ENCODE measurements at regions not wholly inside any gene's neighbourhood (a gene's known extent, or its start where the extent isn't known, plus 50 kb on each side); places are given as distances from the start of the nearest gene placed in this dataset.

DNA sequence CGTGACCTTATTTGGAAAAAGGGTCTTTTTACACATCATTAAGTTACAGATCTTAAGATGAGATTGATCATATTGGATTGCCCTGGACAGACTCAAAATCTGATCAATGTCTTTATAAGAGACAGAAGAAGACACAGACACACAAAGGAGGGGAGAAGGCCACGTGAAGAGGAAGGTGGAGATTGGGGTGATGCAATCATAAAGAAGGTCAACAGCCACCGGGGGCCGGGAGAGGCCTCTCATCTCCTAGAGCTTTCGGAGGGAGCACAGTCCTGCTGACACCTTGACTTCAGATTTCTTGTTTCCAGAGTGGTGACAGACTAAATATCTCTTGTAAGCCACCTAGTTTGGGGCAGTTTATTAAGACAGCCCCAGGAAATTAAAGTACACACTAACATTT, 204.6 kb upstream of the CSF3R start:
- no peak overlapping the region for H3K27ac ChIP-seq
- no peak overlapping the region for H3K4me3 ChIP-seq
- no peaks in the 10 kb centered on the region for H3K9me3 ChIP-seq
- DNase-seq (no peak), ATAC-seq (no peak)
- no peaks in the 10 kb centered on the region for H3K36me3 ChIP-seq
- intact Hi-C loops (cut with DNase I; ENCODE audit: low total_unique reads) (no loop called here), in situ Hi-C loops (cut with MboI; ENCODE audit: low sequenced_read_pairs in 4 of 4) (no loop called here)
- H3K27me3 ChIP-seq = peaks cover 0 to 25% (median 20%) of the 10 kb centered on the region in 3 donors
- H3K4me1 ChIP-seq = no peaks in the 10 kb centered on the region
- TF ChIP-seq, protein P1, sequence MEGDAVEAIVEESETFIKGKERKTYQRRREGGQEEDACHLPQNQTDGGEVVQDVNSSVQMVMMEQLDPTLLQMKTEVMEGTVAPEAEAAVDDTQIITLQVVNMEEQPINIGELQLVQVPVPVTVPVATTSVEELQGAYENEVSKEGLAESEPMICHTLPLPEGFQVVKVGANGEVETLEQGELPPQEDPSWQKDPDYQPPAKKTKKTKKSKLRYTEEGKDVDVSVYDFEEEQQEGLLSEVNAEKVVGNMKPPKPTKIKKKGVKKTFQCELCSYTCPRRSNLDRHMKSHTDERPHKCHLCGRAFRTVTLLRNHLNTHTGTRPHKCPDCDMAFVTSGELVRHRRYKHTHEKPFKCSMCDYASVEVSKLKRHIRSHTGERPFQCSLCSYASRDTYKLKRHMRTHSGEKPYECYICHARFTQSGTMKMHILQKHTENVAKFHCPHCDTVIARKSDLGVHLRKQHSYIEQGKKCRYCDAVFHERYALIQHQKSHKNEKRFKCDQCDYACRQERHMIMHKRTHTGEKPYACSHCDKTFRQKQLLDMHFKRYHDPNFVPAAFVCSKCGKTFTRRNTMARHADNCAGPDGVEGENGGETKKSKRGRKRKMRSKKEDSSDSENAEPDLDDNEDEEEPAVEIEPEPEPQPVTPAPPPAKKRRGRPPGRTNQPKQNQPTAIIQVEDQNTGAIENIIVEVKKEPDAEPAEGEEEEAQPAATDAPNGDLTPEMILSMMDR (IDR thresholded peaks at IDR 0.05 in 4 of 5, conservative IDR thresholded peaks at IDR 0.05 in 1 of 5) = no peak
- TF ChIP-seq POLR2A (IDR thresholded peaks at IDR 0.05) = no peak

DNA sequence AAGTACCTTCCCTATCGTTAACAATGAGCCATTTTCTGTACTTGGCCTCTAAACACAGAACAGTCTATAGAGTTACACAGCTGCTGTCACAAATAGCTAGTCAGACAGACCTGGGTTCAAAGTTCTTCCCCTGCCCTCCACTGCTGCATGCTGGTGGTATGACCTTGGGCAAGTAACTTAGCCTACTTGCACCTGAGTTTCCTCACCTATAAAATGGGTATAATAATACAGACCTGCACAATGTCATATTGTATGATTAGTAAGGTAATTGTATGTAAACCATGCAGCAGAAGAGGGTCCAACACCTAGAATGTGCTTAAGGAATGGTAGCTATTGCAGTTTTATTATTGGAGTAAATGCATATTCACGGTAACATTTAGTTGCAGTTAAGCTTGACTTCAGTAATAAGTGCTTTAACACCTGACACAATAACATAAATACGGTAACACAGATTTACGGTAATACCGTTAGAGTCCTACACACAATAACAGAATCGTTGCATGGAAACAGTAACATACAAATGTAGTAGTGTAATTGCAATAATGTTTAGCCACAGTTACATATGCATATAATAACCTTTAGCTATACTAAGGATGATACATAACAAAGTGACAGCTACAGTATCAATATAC, 193.3 kb upstream of the CSF3R start:
- peaks cover 11 to 21% (median 12%) of the 10 kb centered on the region in 3 donors for H3K27me3 ChIP-seq
- no peak for DNase-seq
- in situ Hi-C loops (cut with MboI; ENCODE audit: low sequenced_read_pairs in 4 of 4) = no loop called here
- no peak overlapping the region for H3K27ac ChIP-seq
- TF ChIP-seq POLR2A (IDR thresholded peaks at IDR 0.05) = no peak
- TF ChIP-seq, protein P1 (IDR thresholded peaks at IDR 0.05 in 4 of 5, conservative IDR thresholded peaks at IDR 0.05 in 1 of 5) = no peak
- ATAC-seq = no peak
- intact Hi-C loops (cut with DNase I; ENCODE audit: low total_unique reads) = no loop called here
- H3K4me1 ChIP-seq = no peaks in the 10 kb centered on the region
- H3K36me3 ChIP-seq = no peaks in the 10 kb centered on the region
- no peaks in the 10 kb centered on the region for H3K9me3 ChIP-seq
- no peak overlapping the region for H3K4me3 ChIP-seq

DNA sequence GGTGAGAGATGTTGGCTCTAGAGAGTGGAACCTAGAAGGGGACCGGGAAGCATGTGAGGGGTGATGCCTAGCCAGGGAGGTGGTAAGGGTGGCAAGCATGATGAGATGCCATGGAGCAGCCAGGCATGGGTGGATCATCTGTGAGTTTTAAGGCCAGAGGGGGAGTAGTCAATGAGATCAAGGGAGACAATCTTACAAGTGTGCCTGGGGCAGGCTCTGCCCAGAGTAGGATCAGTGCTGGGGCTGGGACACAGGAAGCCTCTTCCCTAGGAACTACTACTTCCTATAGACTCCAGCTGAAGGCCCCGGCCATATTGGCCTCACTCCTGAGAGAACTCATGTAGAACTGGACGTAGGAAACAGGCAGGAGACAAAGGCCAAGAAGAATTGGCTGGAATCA, 192.4 kb upstream of the CSF3R start:
- Histone ChIP-seq H3K36me3 (no peaks in the 10 kb centered on the region), H3K27ac (no peak overlapping the region), H3K9me3 (no peaks in the 10 kb centered on the region), H3K4me3 (no peak overlapping the region), H3K27me3 (peaks cover 11 to 23% (median 19%) of the 10 kb centered on the region in 3 donors), H3K4me1 (no peaks in the 10 kb centered on the region)
- in situ Hi-C loops (cut with MboI; ENCODE audit: low sequenced_read_pairs in 4 of 4) = no loop called here
- ATAC-seq (no peak), DNase-seq (no peak)
- intact Hi-C loops (cut with DNase I; ENCODE audit: low total_unique reads) = no loop called here
- TF ChIP-seq, protein P1 (IDR thresholded peaks at IDR 0.05 in 4 of 5, conservative IDR thresholded peaks at IDR 0.05 in 1 of 5) = no peak
- no peak for TF ChIP-seq POLR2A (IDR thresholded peaks at IDR 0.05)

DNA sequence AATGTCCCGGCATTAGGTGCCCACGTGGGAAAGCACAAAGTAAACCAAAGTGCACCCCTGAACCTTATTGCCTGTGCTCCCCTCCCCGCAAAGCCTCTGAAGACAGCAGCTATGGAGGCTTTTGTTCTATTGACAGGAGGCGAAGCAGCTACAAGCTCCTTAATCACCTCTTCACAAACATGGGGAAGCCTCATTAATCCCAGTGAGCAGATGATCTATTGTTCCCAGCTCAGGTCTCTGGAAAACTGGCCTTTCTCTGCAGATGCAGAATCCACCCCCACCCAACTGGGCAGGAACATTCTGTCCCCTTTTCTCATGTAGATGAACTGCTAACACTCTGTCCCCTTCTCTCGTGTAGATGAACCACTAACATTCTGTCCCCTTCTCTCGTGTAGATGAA, 190.5 kb upstream of the CSF3R start:
- ATAC-seq (no peak), DNase-seq (no peak)
- intact Hi-C loops (cut with DNase I; ENCODE audit: low total_unique reads) (no loop called here), in situ Hi-C loops (cut with MboI; ENCODE audit: low sequenced_read_pairs in 4 of 4) (no loop called here)
- Histone ChIP-seq H3K4me3 (no peak overlapping the region), H3K27ac (no peak overlapping the region), H3K9me3 (no peaks in the 10 kb centered on the region), H3K36me3 (no peaks in the 10 kb centered on the region), H3K4me1 (no peaks in the 10 kb centered on the region), H3K27me3 (peaks cover 11 to 25% (median 21%) of the 10 kb centered on the region in 3 donors)
- TF ChIP-seq POLR2A (IDR thresholded peaks at IDR 0.05) = no peak

DNA sequence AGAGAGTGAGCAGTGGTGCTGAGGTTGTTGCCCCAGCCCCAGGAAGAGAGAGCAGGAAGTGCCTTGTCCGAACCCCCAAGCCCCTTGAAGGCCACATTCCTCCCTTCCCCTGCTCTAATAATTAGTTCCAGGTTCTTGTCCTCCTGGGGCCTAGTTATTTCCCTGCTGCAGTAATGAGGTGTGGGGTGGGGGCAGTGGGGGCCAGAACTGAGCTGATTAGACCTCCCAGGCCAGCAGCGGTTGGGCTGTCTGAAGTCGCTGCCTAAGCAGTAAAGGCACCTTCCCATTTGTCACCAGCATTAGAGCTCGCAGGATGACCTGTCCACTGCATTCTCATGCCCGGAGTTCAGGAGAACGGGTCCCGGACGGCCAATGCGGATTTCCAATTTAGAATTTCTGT, 186.5 kb upstream of the CSF3R start:
- no peak overlapping the region for H3K4me3 ChIP-seq
- no peaks in the 10 kb centered on the region for H3K36me3 ChIP-seq
- DNase-seq (no peak), ATAC-seq (no peak)
- H3K9me3 ChIP-seq = no peaks in the 10 kb centered on the region
- no peaks in the 10 kb centered on the region for H3K4me1 ChIP-seq
- TF ChIP-seq, protein P1 (IDR thresholded peaks at IDR 0.05 in 4 of 5, conservative IDR thresholded peaks at IDR 0.05 in 1 of 5) = no peak
- TF ChIP-seq POLR2A (IDR thresholded peaks at IDR 0.05) = no peak
- in situ Hi-C loops (cut with MboI; ENCODE audit: low sequenced_read_pairs in 4 of 4) (no loop called here), intact Hi-C loops (cut with DNase I; ENCODE audit: low total_unique reads) (no loop called here)
- H3K27ac ChIP-seq = no peak overlapping the region
- H3K27me3 ChIP-seq = peaks cover 7 to 25% (median 21%) of the 10 kb centered on the region in 3 donors

Data from gastrocnemius medialis (tissue), 4 donors.